GM21737 (cell line): ENCODE measurements at regions not wholly inside any gene's neighbourhood (a gene's known extent, or its start where the extent isn't known, plus 50 kb on each side); places are given as distances from the start of the nearest gene placed in this dataset.

Experiments
- ATAC-seq: cut with Tn5 transposase; IDR thresholded peaks from one replicate; pipeline ENCODE4 v1.9.1; 2021; ENCODE audit warnings: mild to moderate bottlenecking, moderate library complexity; ENCODE audit not compliant: unreplicated experiment

DNA sequence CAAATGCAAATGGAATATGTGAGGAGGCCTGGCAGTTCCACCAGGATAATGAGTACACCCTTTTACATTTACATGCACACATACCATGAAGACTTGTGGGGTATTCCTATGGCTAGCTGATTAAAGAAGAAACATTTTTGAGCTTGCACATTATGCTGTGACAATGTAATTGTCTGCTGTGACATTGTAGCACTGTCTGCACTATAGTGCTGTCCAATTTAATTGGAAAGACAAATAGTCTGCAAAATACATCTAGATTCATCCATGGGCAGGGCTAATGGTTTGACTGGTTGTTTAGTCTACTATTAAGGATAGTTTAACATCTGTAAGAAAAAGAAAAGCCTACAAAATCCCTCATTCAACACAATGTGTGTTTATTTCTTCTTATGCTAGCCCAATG, 1005.6 kb upstream of the LRFN5 start:
- ATAC-seq: no peak

DNA sequence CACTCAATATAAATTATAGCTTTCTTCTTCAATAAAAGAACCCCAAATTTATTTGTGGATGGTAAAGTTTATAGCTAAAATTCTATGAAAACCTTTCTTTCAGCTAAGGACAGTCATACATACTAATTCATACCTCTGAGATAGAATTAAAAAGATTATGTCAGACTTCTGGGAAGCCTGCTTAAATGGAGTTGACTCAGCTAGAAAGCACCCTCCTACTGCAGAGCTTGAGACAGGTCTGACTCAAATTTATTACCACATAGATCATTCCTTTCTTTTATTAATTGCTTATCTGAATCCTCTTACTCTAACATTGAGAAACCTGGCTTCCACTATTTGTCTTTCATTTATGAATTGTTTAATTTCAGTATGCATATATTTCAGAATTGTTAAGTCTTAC, 1007.0 kb upstream of the LRFN5 start:
- ATAC-seq: no peak

DNA sequence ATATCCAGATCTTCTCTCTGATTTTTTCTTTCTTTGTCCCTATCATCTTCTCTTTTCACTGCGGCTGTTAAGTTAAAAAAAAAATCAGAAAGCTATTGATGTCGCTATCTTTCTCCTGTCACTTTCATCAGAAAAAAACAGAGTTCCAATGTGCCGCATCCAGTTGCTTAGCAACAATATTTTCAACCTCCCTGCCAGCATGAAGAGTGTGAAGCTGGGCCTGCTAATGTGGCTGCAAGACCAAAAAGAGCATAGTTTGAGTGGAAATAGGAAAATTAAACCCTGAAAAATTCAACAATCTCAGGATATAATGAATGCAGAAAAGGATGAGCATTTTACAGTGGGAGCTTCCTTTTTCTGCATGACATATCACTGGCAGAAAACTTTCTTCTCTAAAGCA, 1025.4 kb upstream of the LRFN5 start:
- ATAC-seq: no peak

- ATAC-seq: no peak
These were observed 1029.7 kb upstream of the LRFN5 start for GRCh38 chr14:40576880-40577478.

DNA sequence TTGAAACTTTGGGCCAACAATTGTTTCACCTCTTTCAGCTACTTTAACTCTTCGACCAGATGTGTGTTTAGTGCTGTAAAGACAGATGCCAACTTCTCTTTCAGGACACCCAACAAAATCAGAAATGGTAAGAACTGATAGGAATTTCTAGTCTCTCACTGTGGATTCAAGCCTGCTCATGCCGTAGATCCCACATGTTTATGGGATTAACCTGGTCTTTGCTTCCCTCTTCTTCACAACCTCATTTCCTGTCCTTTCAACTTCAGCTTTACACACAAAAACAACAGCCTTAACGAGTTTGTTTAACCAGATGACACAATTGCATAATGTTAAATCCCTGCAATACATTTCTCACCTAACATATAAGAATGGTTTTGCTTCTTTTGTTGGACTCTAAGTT, 1031.9 kb upstream of the LRFN5 start:
- ATAC-seq: no peak

DNA sequence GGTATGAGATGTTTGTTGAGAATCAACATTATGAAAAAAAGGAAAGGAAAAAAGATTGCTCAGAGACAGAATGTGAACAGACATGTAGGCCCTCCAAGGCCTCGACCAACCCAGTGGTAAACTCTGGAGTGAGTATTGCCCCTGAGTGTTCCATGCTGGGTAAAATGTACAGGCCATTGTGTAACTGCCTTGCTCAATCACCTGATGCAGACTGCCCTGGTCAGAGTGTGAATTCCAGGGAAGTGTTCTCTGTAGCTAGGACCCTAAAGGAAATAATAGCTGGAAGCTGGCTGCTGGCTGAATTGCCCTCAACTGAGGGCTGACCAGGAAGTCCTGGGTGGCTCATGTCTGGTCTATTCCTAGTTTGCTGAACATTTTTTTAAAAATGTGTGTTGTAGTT, 1081.4 kb upstream of the LRFN5 start:
- ATAC-seq: no peak

- ATAC-seq: no peak
These were observed 1083.6 kb upstream of the LRFN5 start for GRCh38 chr14:40523123-40523522.

GRCh38 chr14:40494483-40494882, 1062.2 kb upstream of the FBXO33 start:
- no peak for ATAC-seq

- no peak for ATAC-seq
These were observed 1055.6 kb upstream of the FBXO33 start for GRCh38 chr14:40487824-40488223.

DNA sequence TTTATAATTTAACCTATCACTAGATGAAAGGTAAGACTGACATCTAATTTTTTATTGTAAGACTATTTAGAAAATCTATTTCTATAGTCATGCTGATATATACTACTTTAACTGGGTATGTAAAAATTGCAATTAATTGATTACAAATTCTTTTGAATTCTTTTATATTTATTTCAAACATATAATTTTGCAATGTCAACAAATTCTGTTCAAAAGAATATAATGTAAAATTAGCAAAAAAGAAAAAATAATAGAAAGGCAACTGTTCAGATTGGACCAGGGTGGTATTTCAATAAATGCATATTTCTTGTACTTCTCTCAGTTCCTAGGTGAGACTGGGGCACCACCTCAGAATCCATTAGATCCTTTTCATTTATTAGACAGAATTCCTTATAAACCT, 1053.5 kb upstream of the FBXO33 start:
- no peak for ATAC-seq

DNA sequence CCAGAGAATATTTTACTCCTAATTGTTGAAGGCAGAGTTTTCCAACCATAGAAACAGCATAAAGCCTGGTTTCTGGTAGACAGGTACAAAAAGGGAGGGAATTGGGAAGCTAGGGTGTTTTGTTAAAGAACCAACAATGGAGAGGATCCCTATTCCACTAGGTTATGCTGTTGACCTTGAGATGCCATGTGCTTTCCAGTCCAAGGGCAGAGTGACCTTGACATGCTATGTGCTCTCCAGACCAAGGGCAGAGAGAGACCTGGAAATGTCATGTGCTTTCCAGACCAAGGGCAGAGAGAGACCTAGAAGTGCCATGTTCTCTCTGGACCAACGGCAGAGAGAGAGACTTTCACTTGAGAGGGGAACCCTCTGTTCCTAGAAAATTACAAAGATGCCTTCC, 1043.8 kb upstream of the FBXO33 start:
- no peak for ATAC-seq

- no peak for ATAC-seq
These were observed 1035.7 kb upstream of the FBXO33 start for GRCh38 chr14:40467969-40468368.

DNA sequence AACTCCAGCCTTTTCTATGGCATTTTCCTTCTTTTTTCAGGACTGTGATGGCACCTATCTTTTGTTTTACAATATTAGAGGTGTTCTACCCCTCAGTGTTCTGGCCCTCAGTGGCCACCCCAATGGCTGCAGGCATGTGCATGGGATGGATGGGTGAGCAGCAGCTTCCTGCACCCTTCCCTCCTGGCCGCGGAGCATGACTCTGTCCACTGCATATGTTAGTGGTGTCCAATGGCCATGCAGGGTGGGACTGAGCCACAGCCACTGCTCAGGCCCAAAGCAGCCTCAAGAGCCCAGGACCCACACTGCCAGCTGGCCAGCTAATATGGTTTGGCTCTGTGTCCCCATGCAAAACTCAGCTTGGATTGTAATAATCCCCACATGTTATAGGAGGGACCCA, 1032.3 kb upstream of the FBXO33 start:
- ATAC-seq: no peak

DNA sequence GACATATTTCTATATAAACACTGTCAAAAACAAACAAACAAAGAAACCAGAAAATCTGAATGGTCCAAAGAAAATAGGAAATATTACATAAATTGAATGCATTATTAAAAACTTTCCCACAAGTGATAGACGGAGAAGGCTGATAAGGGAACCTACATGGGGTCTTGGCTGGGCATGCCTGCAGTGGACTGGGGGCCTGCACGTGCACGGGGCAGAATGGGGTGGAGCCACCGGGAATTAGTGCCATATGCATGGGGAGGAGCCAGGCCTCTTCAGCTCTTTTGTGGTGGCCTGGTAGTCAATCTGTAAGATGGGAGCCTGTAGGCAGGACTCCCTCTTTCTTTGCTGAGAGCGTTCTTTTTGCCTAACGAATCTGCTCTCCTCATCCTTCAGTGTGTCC, 1031.7 kb upstream of the FBXO33 start:
- no peak for ATAC-seq

DNA sequence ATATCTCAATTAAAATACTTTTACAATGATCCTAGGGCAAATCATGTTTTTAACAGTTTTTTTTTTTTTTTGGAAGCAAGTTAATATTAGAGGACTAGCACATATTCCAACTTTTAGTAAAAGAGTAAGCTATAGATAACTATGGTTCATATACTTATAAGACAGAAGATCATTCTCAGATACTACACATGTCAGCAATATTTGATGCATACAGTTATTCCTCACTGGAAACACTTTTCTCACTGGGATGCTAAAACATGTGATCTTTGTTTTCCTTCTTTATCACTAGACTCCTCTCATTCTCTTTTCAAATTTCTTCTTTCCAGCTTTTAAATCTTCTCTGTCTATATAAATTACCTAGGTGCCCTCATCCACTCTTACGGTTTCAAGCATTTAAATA, 1020.4 kb upstream of the FBXO33 start:
- no peak for ATAC-seq

- ATAC-seq: no peak
These were observed 1014.8 kb upstream of the FBXO33 start for GRCh38 chr14:40447017-40447416.

DNA sequence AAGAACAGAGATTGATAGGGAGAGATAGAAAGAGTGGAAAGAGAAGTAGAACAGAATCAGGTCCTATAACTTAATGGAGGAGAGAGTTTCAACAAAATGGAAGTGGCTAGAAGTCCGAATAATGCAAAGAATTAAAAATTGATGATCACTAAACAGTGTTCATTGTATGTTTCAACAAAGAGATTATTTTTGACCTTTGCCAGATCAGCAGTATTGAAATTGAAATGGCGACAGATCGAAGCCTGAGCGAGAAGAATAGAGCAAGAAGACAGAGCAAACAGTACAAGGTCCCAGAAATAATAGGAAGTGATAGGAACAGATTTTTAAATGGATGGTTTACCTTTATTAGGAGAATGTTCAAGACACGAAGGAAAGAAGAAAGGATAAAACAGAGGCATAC, 1012.8 kb upstream of the FBXO33 start:
- ATAC-seq: no peak

- no peak for ATAC-seq
These were observed 1004.3 kb upstream of the FBXO33 start for GRCh38 chr14:40436551-40436950.

- ATAC-seq: no peak
These were observed 985.7 kb upstream of the FBXO33 start for GRCh38 chr14:40417777-40418401.

DNA sequence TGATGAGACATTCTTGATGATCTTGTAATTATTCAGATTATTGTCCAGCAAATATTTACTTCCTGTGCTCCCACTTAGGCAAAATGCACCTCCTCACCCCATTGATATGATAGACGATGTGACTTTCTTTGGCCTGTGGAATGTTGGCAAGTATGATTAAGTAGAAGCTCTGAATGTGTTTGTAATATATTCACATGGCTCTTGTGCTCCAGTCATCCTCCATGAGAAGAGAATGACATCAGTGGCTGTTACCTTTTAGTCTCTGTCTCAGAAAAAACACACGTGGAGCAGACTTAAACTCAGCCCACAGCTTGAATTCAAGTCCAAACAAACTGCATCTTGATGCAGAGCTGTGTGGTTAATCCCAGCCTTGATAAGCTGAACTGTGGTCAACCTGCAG, 984.3 kb upstream of the FBXO33 start:
- ATAC-seq: no peak

DNA sequence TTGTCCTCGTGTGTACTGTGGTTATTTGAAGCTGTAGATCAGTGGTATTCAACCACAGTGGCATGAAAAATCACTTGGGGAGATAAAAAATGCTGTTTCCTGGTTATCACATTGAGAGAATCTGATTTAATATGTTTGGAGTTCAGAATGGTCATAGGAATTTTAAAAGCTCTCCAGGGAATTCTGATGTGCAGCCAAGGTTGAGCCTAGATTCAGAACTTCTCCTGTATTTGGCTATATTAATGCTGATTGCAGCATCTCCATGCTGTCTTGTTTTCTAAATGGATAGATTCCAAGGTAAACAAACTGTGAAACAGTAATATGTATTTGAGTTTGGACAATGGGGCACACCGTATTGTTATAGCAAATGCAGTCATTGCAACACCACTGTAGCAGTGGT, 982.2 kb upstream of the FBXO33 start:
- no peak for ATAC-seq

- ATAC-seq: no peak
These were observed 980.9 kb upstream of the FBXO33 start for GRCh38 chr14:40413136-40413535.

GRCh38 chr14:40410708-40411107, 978.5 kb upstream of the FBXO33 start:
- ATAC-seq: no peak
